H9 (cell line): ENCODE measurements at regions not wholly inside any gene's neighbourhood (a gene's known extent, or its start where the extent isn't known, plus 50 kb on each side); places are given as distances from the start of the nearest gene placed in this dataset.

Source experiments
- DNase-seq: peaks from one replicate; pipeline ENCODE4 v3.0.0-alpha.2; 2017
- H2AFZ ChIP-seq: one replicate; pipeline ENCODE4 v1.6.1; 2013; ENCODE audit warnings: mild to moderate bottlenecking, low read length, control low read depth, moderate library complexity
- H2AK5ac ChIP-seq: 2 replicates; pipeline ENCODE4 v1.6.1; 2013; ENCODE audit warnings: low read length, control low read depth, mixed read lengths; ENCODE audit not compliant: insufficient read length
- H2BK120ac ChIP-seq: one replicate; pipeline ENCODE4 v1.6.1; 2013; ENCODE audit warnings: low read depth, mild to moderate bottlenecking, low read length, control low read depth, inconsistent platforms; ENCODE audit not compliant: poor library complexity, severe bottlenecking
- H2BK12ac ChIP-seq: 2 replicates; pipeline ENCODE4 v1.6.1; 2013; ENCODE audit warnings: low read length, control low read depth, mixed read lengths, low read depth; ENCODE audit not compliant: insufficient read length
- H2BK15ac ChIP-seq: 2 replicates; pipeline ENCODE4 v1.6.1; 2013; ENCODE audit warnings: low read depth, low read length, control low read depth
- H2BK20ac ChIP-seq: one replicate; pipeline ENCODE4 v1.6.1; 2013; ENCODE audit warnings: low read depth, mild to moderate bottlenecking, low read length, control low read depth, inconsistent platforms; ENCODE audit not compliant: poor library complexity, severe bottlenecking
- H2BK5ac ChIP-seq: 2 replicates; pipeline ENCODE4 v1.6.1; 2013; ENCODE audit warnings: low read length, control low read depth, mixed read lengths; ENCODE audit not compliant: insufficient read length
- H3K14ac ChIP-seq: 2 replicates; pipeline ENCODE4 v1.6.1; 2013; ENCODE audit warnings: low read length, control low read depth; ENCODE audit not compliant: insufficient read depth
- H3K18ac ChIP-seq: 2 replicates; pipeline ENCODE4 v1.6.1; 2013; ENCODE audit warnings: low read depth, mild to moderate bottlenecking, mixed read lengths, low read length, control low read depth; ENCODE audit not compliant: insufficient read length
- H3K23ac ChIP-seq: 2 replicates; pipeline ENCODE4 v1.6.1; 2013; ENCODE audit warnings: low read length, control low read depth, mixed read lengths, low read depth; ENCODE audit not compliant: insufficient read length
- H3K23me2 ChIP-seq: 2 replicates; pipeline ENCODE4 v1.6.1; 2013; ENCODE audit warnings: low read depth, mild to moderate bottlenecking, mixed read lengths, low read length, control low read depth; ENCODE audit not compliant: insufficient read length, poor library complexity, severe bottlenecking
- H3K27ac ChIP-seq: 2 replicates; pipeline ENCODE4 v1.5.1; 2013; ENCODE audit warnings: low read length, control low read depth, mixed read lengths, low read depth; ENCODE audit not compliant: insufficient read length
- H3K27me3 ChIP-seq: 2 replicates; pipeline ENCODE4 v1.6.1; 2013; ENCODE audit warnings: low read length, control low read depth, inconsistent platforms; ENCODE audit not compliant: insufficient read depth
- H3K4ac ChIP-seq: 2 replicates; pipeline ENCODE4 v1.6.1; 2013; ENCODE audit warnings: low read depth, mild to moderate bottlenecking, control low read depth, inconsistent platforms, low read length, moderate library complexity
- H3K4me1 ChIP-seq: 2 replicates; pipeline ENCODE4 v1.6.1; 2013; ENCODE audit warnings: low read length, control low read depth, inconsistent platforms; ENCODE audit not compliant: insufficient read depth
- H3K4me2 ChIP-seq: 2 replicates; pipeline ENCODE4 v1.6.1; 2013; ENCODE audit warnings: low read length, control low read depth, mixed read lengths; ENCODE audit not compliant: insufficient read length, insufficient read depth
- H3K56ac ChIP-seq: 2 replicates; pipeline ENCODE4 v1.6.1; 2013; ENCODE audit warnings: low read depth, mild to moderate bottlenecking, mixed read lengths, low read length, control low read depth; ENCODE audit not compliant: insufficient read length
- H3K79me1 ChIP-seq: 2 replicates; pipeline ENCODE4 v1.6.1; 2013; ENCODE audit warnings: low read depth, mild to moderate bottlenecking, moderate library complexity, low read length, control low read depth, inconsistent platforms; ENCODE audit not compliant: insufficient read depth, poor library complexity, severe bottlenecking
- H3K79me2 ChIP-seq: 2 replicates; pipeline ENCODE4 v1.6.1; 2013; ENCODE audit warnings: low read length, control low read depth, inconsistent platforms; ENCODE audit not compliant: insufficient read depth
- H3K9ac ChIP-seq: 2 replicates; pipeline ENCODE4 v1.6.1; 2013; ENCODE audit warnings: low read length, control low read depth, mixed read lengths; ENCODE audit not compliant: insufficient read length; ENCODE audit errors: extremely low read depth
- H3K9me3 ChIP-seq: one replicate; pipeline ENCODE4 v1.6.1; 2013; ENCODE audit warnings: low read depth, low read length, inconsistent platforms; ENCODE audit not compliant: control insufficient read depth
- H3T11ph ChIP-seq: one replicate; pipeline ENCODE4 v1.6.1; 2013; ENCODE audit warnings: mild to moderate bottlenecking, low read length, control low read depth, inconsistent platforms
- H4K20me1 ChIP-seq: one replicate; pipeline ENCODE4 v1.6.1; 2013; ENCODE audit not compliant: control insufficient read depth, insufficient read length, insufficient read depth
- H4K5ac ChIP-seq: 2 replicates; pipeline ENCODE4 v1.6.1; 2013; ENCODE audit warnings: low read depth, mild to moderate bottlenecking, mixed read lengths, low read length, control low read depth; ENCODE audit not compliant: insufficient read length
- H4K8ac ChIP-seq: replicated peaks from 2 replicates; pipeline ENCODE4 v1.6.1; 2013; ENCODE audit warnings: low read length, control low read depth, mixed read lengths, low read depth; ENCODE audit not compliant: insufficient read length
- H4K91ac ChIP-seq: 2 replicates; pipeline ENCODE4 v1.6.1; 2013; ENCODE audit warnings: low read depth, mild to moderate bottlenecking, moderate library complexity, mixed read lengths, low read length, control low read depth; ENCODE audit not compliant: insufficient read length
- H3K27ac Mint-ChIP-seq, 3 experiments: 2 replicates in 2 of 3; 3 replicates in 1 of 3; pipeline ENCODE4 v1.8.0; 2020 to 2021; ENCODE audit warnings: mixed read lengths in 3 of 3, mild to moderate bottlenecking in 1 of 3, moderate library complexity in 1 of 3
- H3K27me3 Mint-ChIP-seq: 2 replicates; pipeline ENCODE4 v1.8.0; 2021; ENCODE audit warnings: low read depth, mild to moderate bottlenecking, moderate library complexity, mixed read lengths
- H3K36me3 Mint-ChIP-seq, 3 experiments: 2 replicates in 2 of 3; 3 replicates in 1 of 3; pipeline ENCODE4 v1.8.0; 2020 to 2021; ENCODE audit warnings: low read depth in 3 of 3, mixed read lengths in 3 of 3; ENCODE audit not compliant: insufficient read depth in 1 of 3
- H3K4me1 Mint-ChIP-seq, 2 experiments: 2 replicates each; pipeline ENCODE4 v1.8.0; 2020; ENCODE audit warnings: mixed read lengths in 2 of 2
- H3K4me3 Mint-ChIP-seq, 2 experiments: 2 replicates in 1 of 2; 3 replicates in 1 of 2; pipeline ENCODE4 v1.8.0; 2020 to 2021; ENCODE audit warnings: mild to moderate bottlenecking in 2 of 2, mixed read lengths in 2 of 2, moderate library complexity in 1 of 2
- H3K9me3 Mint-ChIP-seq, 2 experiments: 2 replicates in 1 of 2; 3 replicates in 1 of 2; pipeline ENCODE4 v1.8.0; 2020; ENCODE audit warnings: mild to moderate bottlenecking in 2 of 2, mixed read lengths in 2 of 2, moderate library complexity in 1 of 2
- WGBS: extraction: QIAGEN DNeasy Blood & Tissue Kit; methylation state at CpG from one replicate; pipeline ENCODE4 v1.1.7; 2013; ENCODE audit warnings: missing lambda C conversion rate, low lambda C conversion rate, mixed read lengths; ENCODE audit not compliant: insufficient read length; ENCODE audit errors: extremely low coverage; 5-methylcytosine and 5-hydroxymethylcytosine counted together
- TF ChIP-seq, protein P1 (sequence below): fragments of 200-600 bp; sonication (generic); conservative IDR thresholded peaks from 3 replicates; pipeline ENCODE4 v1.8.0; 2021; ENCODE audit warnings: antibody characterized with exemption, mild to moderate bottlenecking

DNA sequence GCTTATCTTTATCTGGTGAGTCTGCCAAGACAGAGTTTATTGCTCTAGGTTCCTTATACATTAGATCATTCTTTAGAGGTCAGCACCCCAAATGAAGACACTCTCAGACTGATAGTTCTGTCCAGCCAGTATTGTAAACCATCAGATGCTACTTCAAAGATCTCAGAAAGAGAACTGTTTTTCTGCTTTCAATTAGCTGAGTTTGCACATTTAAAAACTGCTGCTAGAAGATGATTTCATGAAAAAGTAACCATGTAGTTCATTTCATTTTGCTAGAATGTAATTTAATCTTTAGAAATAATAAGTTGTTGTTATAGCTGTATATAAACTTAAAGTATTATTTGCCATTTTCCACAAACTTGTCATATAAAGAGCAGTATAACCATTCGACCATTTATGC, 344.5 kb upstream of the ATP5MC3 start:
- Histone ChIP-seq H3K27ac (no peak overlapping the region), H3K4ac (no peak overlapping the region), H2AK5ac (no peak overlapping the region), H4K5ac (no peak overlapping the region), H3K79me1 (no peaks in the 10 kb centered on the region), H3K4me1 (no peaks in the 10 kb centered on the region), H3K27me3 (no peaks in the 10 kb centered on the region), H3T11ph (no peak overlapping the region), H3K4me2 (no peak overlapping the region), H2BK120ac (no peak overlapping the region), H2BK15ac (no peak overlapping the region), H3K18ac (no peak overlapping the region), H2BK12ac (no peak overlapping the region), H2AFZ (no peak overlapping the region), H4K20me1 (no peaks in the 10 kb centered on the region), H4K8ac (no peak overlapping the region), H3K56ac (no peak overlapping the region), H3K79me2 (no peaks in the 10 kb centered on the region), H2BK5ac (no peak overlapping the region), H3K9me3 (no peaks in the 10 kb centered on the region), H3K9ac (no peak overlapping the region), H3K23ac (no peak overlapping the region), H3K23me2 (no peaks in the 10 kb centered on the region), H2BK20ac (no peak overlapping the region), H4K91ac (no peak overlapping the region), H3K14ac (no peak overlapping the region)
- Mint-ChIP-seq H3K36me3 (no peaks in the 10 kb centered on the region), H3K27me3 (no peaks in the 10 kb centered on the region), H3K4me3 (no peak overlapping the region), H3K27ac (no peak overlapping the region; a peak in 1 of 7 replicates), H3K4me1 (peaks cover 0 to under 1% of the 10 kb centered on the region in 2 experiments; a peak in 1 of 4 replicates), H3K9me3 (no peaks in the 10 kb centered on the region)
- no peak for DNase-seq
- TF ChIP-seq, protein P1, sequence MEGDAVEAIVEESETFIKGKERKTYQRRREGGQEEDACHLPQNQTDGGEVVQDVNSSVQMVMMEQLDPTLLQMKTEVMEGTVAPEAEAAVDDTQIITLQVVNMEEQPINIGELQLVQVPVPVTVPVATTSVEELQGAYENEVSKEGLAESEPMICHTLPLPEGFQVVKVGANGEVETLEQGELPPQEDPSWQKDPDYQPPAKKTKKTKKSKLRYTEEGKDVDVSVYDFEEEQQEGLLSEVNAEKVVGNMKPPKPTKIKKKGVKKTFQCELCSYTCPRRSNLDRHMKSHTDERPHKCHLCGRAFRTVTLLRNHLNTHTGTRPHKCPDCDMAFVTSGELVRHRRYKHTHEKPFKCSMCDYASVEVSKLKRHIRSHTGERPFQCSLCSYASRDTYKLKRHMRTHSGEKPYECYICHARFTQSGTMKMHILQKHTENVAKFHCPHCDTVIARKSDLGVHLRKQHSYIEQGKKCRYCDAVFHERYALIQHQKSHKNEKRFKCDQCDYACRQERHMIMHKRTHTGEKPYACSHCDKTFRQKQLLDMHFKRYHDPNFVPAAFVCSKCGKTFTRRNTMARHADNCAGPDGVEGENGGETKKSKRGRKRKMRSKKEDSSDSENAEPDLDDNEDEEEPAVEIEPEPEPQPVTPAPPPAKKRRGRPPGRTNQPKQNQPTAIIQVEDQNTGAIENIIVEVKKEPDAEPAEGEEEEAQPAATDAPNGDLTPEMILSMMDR, result no peak
- WGBS, result no CpG with 5 or more reads among the region's 1 CpG
